Neuron (in vitro differentiated cells): ENCODE measurements at regions not wholly inside any gene's neighbourhood (a gene's known extent, or its start where the extent isn't known, plus 50 kb on each side); places are given as distances from the start of the nearest gene placed in this dataset.
"Not testable (repeated sequence)": the region's sequence is repeated elsewhere in the genome, so short reads cannot be mapped to it uniquely, and the experiment has no call there.

ENCODE experiments used
- H2AFZ ChIP-seq: one replicate; pipeline ENCODE4 v1.6.1; 2013; ENCODE audit warnings: low read depth, mild to moderate bottlenecking, inconsistent platforms, low read length, moderate library complexity
- H3K27me3 ChIP-seq: one replicate; pipeline ENCODE4 v1.6.1; 2013; ENCODE audit warnings: low read length; ENCODE audit not compliant: insufficient read depth
- H3K36me3 ChIP-seq: one replicate; pipeline ENCODE4 v1.6.1; 2013; ENCODE audit warnings: low read length; ENCODE audit not compliant: insufficient read depth
- H3K4me1 ChIP-seq: one replicate; pipeline ENCODE4 v1.6.1; 2013; ENCODE audit warnings: low read length; ENCODE audit not compliant: insufficient read depth
- H3K4me3 ChIP-seq: 2 replicates; pipeline ENCODE4 v1.5.1; 2013; ENCODE audit warnings: mild to moderate bottlenecking, low read length, moderate library complexity
- H3K9me3 ChIP-seq: one replicate; pipeline ENCODE4 v1.6.1; 2013; ENCODE audit warnings: low read length

DNA sequence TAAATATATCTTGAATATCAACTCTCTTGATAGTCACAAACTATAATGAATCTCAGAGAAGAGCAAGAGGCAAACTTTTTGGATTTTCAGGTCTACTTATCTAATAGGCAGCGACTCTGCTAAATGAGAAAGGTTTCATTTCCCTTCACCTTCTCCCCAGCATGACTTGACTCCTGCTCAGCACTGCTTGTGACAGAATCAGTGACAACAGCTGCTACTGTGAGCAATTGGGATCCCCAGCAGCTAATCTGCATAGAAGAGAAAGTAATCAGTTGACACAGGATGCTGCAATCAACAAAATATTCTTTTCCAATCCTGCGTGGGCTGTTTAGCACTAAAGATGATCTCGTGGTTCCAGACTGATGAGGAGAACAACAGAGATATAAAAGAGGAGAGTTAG, 205.5 kb downstream of the MMUT start:
- no peaks in the 10 kb centered on the region for H3K4me1 ChIP-seq
- no peak overlapping the region for H3K4me3 ChIP-seq
- no peaks in the 10 kb centered on the region for H3K9me3 ChIP-seq
- no peaks in the 10 kb centered on the region for H3K27me3 ChIP-seq
- H3K36me3 ChIP-seq, result no peaks in the 10 kb centered on the region
- no peak overlapping the region for H2AFZ ChIP-seq

GRCh38 chr6:49255335-49255734, 207.7 kb downstream of the MMUT start:
- H3K4me3 ChIP-seq, result no peak overlapping the region
- H3K27me3 ChIP-seq, result no peaks in the 10 kb centered on the region
- no peaks in the 10 kb centered on the region for H3K9me3 ChIP-seq
- no peak overlapping the region for H2AFZ ChIP-seq
- no peaks in the 10 kb centered on the region for H3K36me3 ChIP-seq
- no peaks in the 10 kb centered on the region for H3K4me1 ChIP-seq

DNA sequence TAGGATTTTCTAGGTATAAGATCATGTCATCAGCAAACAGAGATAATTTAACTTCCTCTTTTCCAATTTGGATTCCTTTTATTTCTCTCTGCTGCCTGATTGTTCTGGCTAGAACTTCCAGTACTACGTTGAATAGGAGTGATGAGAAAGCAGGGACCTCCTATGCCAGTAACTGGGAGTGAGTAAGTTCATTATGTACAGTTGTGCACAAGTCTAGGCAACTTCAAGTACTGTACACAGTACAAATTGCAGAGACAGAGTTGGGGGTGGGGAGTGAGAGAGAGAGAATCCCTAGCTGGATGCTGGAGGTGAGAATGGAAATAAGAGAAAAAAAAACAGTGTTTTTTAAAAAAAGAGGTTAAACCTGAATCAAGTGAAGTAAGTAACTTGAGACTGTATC, 210.2 kb downstream of the MMUT start:
- H3K27me3 ChIP-seq, result no peaks in the 10 kb centered on the region
- no peak overlapping the region for H3K4me3 ChIP-seq
- H3K9me3 ChIP-seq, result no peaks in the 10 kb centered on the region
- H2AFZ ChIP-seq, result no peak overlapping the region
- H3K4me1 ChIP-seq, result no peaks in the 10 kb centered on the region
- no peaks in the 10 kb centered on the region for H3K36me3 ChIP-seq

DNA sequence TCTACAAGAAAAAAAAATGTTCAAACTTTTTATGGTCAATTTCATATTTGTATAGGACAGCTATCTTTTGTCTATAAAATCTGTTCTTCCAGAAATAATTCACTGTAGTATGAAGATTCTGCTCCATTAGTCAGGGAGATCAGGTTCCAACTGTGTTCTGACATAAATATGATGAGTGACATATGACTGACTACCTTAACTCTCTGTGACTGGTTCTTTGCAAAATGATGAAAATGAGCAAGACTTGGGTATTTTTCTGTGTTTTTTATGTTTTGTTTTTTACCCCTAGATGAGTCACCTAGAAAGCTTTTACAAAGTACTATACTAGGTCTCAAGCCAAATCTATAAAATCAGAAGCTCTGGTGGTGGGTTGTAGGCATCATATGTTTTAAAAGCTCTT, 229.6 kb downstream of the MMUT start:
- H3K4me3 ChIP-seq, result no peak overlapping the region
- no peaks in the 10 kb centered on the region for H3K9me3 ChIP-seq
- H3K36me3 ChIP-seq, result no peaks in the 10 kb centered on the region
- no peak overlapping the region for H2AFZ ChIP-seq
- no peaks in the 10 kb centered on the region for H3K27me3 ChIP-seq
- no peaks in the 10 kb centered on the region for H3K4me1 ChIP-seq

DNA sequence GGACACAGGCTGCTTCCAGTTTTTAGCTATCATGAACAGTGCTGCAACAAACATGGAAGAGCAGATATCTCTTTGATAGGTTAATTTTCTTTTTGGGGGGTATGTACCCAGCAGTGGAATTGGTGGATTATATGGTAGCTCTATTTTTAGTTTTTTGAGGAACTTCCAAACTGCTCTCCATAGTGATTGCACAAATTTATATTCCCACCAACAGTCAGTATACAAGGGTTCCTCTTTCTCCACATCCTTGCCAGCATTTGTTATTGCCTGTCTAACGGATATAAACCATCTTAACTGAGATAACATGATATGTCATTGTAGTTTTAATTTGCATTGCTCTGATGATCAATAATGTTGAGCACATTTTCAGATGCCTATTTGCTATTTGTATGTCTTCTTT, 237.6 kb downstream of the MMUT start:
- no peaks in the 10 kb centered on the region for H3K4me1 ChIP-seq
- no peaks in the 10 kb centered on the region for H3K36me3 ChIP-seq
- H3K9me3 ChIP-seq, result no peaks in the 10 kb centered on the region
- H2AFZ ChIP-seq, result no peak overlapping the region
- H3K4me3 ChIP-seq, result no peak overlapping the region
- H3K27me3 ChIP-seq, result no peaks in the 10 kb centered on the region

- no peaks in the 10 kb centered on the region for H3K4me1 ChIP-seq
- no peaks in the 10 kb centered on the region for H3K36me3 ChIP-seq
- H3K9me3 ChIP-seq, result no peaks in the 10 kb centered on the region
- no peaks in the 10 kb centered on the region for H3K27me3 ChIP-seq
- no peak overlapping the region for H2AFZ ChIP-seq
- no peak overlapping the region for H3K4me3 ChIP-seq
Observed at GRCh38 chr6:49220293-49220692, 242.8 kb downstream of the MMUT start.

- Histone ChIP-seq H3K4me1 (no peaks in the 10 kb centered on the region), H3K27me3 (no peaks in the 10 kb centered on the region), H3K9me3 (no peaks in the 10 kb centered on the region), H3K4me3 (no peak overlapping the region), H2AFZ (no peak overlapping the region), H3K36me3 (no peaks in the 10 kb centered on the region)
Observed at GRCh38 chr6:49205526-49205925, 257.5 kb downstream of the MMUT start.

DNA sequence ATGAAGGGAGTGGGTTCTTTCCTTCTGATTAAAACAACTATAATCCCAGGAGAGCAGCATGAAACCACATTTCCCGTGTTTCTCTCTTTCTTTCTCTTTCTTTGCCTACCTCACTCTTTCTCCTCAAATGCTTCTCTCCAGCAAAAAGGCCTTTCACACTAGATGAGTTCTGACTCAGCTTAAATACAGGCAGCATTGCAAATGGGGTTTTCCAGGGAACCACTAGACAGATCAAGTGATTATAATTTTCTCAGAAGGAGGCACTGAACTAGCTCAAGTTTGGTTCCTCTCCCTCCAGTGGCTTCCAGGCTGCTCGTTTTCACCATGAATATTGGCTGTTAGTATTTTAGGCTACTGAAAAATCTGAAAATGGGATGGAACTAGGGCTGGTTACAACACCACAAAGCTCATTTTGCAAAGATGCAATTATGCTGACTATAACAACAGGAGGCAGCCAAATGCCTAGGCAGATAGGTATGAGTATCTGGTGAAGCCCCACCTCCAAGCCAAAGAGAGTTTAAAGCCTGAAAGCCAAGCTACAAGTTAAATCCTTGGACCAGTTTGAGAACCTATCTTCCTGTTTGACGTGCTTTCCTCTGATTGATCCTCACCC, 260.0 kb downstream of the MMUT start:
- no peaks in the 10 kb centered on the region for H3K4me1 ChIP-seq
- no peak overlapping the region for H2AFZ ChIP-seq
- no peaks in the 10 kb centered on the region for H3K27me3 ChIP-seq
- H3K9me3 ChIP-seq, result no peaks in the 10 kb centered on the region
- H3K36me3 ChIP-seq, result no peaks in the 10 kb centered on the region
- no peak overlapping the region for H3K4me3 ChIP-seq

DNA sequence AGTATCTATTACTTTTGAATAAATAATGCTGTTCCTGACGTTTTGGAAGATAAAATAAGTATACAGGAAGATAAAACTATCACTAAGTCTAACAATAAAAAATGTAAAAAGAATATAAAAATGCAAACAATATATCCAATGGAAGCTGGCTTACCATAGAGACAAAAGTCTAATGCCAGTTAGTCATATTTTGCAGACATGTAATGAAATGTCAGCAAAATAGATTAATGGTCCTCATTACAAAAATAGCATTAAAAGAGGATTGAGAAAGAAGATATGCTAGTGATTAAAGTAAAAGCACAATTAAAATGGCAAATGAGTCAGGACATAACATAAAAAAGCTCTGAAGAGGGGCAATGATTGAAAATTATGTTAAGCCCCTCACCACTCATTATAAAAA, 265.0 kb downstream of the MMUT start:
- no peaks in the 10 kb centered on the region for H3K9me3 ChIP-seq
- no peaks in the 10 kb centered on the region for H3K4me1 ChIP-seq
- H2AFZ ChIP-seq, result no peak overlapping the region
- no peaks in the 10 kb centered on the region for H3K36me3 ChIP-seq
- H3K4me3 ChIP-seq, result no peak overlapping the region
- no peaks in the 10 kb centered on the region for H3K27me3 ChIP-seq

DNA sequence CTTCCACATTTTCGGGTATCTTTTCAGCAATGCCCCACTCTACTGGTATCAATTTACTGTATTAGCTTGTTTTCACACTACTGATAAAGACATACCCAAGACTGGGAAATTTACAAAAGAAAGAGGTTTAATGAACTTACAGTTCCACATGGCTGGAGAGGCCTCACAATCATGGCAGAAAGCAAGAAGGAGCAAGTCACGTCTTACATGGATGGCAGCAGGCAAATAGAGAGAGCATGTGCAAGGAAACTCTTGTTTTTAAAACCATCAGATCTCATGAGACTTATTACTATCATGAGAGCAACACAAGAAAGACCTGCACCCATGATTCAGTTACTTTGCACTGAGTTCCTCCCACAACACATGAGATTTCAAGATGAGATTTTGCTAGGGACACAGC, 300.7 kb downstream of the MMUT start:
- H3K36me3 ChIP-seq, H2AFZ ChIP-seq, H3K4me1 ChIP-seq, H3K9me3 ChIP-seq, H3K4me3 ChIP-seq, H3K27me3 ChIP-seq: not testable (repeated sequence)

- no peaks in the 10 kb centered on the region for H3K9me3 ChIP-seq
- no peak overlapping the region for H3K4me3 ChIP-seq
- H3K27me3 ChIP-seq, result no peaks in the 10 kb centered on the region
- no peaks in the 10 kb centered on the region for H3K36me3 ChIP-seq
- no peak overlapping the region for H2AFZ ChIP-seq
- H3K4me1 ChIP-seq, result peaks cover 25% of the 10 kb centered on the region
Observed at GRCh38 chr6:49155316-49155715, 307.7 kb downstream of the MMUT start.

DNA sequence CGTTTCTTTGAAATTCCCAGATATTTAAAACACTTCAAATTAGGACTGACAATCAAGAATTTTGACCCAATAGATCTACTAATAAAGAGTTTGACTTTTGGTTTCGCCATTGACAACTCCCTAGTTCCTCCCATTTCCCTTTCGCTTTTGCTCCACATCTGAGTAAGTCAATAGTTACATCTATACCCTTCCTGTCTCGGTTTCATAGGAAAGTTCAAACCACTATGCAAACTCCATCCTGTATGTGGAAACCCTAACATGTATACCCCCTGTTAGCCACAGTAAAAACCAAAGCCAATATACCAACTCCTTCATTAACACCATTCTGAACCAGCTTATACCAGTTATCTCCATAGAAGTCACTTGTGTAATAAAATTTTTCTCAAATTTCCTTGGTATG, 311.1 kb downstream of the MMUT start:
- no peaks in the 10 kb centered on the region for H3K36me3 ChIP-seq
- no peak overlapping the region for H3K4me3 ChIP-seq
- no peak overlapping the region for H2AFZ ChIP-seq
- peaks cover 20% of the 10 kb centered on the region for H3K4me1 ChIP-seq
- H3K27me3 ChIP-seq, result no peaks in the 10 kb centered on the region
- no peaks in the 10 kb centered on the region for H3K9me3 ChIP-seq

DNA sequence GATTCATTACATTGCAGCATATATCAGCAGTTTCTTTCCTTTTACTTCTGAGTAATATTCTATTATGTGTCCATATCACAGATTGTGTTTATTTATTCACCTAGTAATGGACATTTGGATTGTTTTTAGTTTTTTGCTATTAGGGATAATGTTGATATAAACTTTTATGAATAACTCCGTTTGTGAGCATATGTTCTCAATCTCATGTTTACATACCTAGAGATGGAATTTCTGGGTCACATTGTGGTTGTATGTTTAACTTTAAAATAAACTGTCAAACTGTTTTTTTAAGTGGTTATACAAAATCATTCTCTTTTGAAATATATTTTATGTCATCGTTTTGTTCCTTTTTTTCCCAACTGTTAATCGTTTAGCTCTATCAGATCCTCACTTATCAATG, 311.6 kb downstream of the MMUT start:
- no peaks in the 10 kb centered on the region for H3K27me3 ChIP-seq
- peaks cover 19% of the 10 kb centered on the region for H3K4me1 ChIP-seq
- no peaks in the 10 kb centered on the region for H3K36me3 ChIP-seq
- H2AFZ ChIP-seq, result no peak overlapping the region
- H3K4me3 ChIP-seq, result no peak overlapping the region
- no peaks in the 10 kb centered on the region for H3K9me3 ChIP-seq

DNA sequence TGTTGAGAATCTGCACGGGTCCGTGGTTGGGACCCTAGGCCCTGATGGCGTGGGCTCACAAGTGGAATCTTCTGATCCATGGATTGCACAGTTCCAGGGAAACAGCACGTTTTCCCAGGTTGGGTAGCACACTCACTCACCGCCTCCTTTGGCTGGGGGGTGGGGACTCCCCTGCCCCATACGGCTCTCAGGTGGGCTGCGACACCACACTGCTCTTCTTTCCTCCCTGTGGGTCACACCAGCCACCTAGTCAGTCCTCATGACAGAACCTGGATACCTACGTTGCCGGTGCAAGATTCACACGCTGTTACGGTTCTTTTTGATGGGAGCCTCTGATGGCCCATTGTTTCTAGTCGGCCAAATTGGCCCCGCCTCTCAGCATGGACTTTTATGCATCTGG, 312.0 kb downstream of the MMUT start:
- no peaks in the 10 kb centered on the region for H3K27me3 ChIP-seq
- H3K4me1 ChIP-seq, result peaks cover 15% of the 10 kb centered on the region
- no peaks in the 10 kb centered on the region for H3K36me3 ChIP-seq
- H2AFZ ChIP-seq, result no peak overlapping the region
- H3K4me3 ChIP-seq, result no peak overlapping the region
- H3K9me3 ChIP-seq, result no peaks in the 10 kb centered on the region
